ENCODE measurements at regions not wholly inside any gene's neighbourhood (a gene's known extent, or its start where the extent isn't known, plus 50 kb on each side); places are given as distances from the start of the nearest gene placed in this dataset.
"Not testable (repeated sequence)": the region's sequence is repeated elsewhere in the genome, so short reads cannot be mapped to it uniquely, and the experiment has no call there.

DNA sequence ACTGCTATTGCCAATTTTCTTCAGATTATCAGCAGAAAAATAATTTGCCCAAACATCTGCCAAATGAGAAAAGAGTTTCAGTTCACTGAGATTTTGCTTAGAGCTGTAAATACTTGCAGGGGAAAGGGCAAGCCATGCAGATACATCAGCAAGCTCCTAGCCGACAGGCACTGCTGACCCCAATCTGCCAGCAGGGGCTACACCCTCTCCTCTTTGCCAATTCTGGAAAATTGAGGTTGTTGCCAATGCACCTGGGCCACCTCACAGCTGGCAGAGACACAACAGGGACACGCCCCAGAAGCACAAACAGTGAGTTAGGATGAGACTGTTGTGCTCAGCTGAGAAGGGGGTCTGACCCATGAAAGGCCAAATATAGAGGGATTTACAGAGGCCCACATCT, 129.5 kb upstream of the MYO3A start:
- DNase-seq (ENCODE audit: low spot score) (no peak), FAIRE-seq (no peak)

DNA sequence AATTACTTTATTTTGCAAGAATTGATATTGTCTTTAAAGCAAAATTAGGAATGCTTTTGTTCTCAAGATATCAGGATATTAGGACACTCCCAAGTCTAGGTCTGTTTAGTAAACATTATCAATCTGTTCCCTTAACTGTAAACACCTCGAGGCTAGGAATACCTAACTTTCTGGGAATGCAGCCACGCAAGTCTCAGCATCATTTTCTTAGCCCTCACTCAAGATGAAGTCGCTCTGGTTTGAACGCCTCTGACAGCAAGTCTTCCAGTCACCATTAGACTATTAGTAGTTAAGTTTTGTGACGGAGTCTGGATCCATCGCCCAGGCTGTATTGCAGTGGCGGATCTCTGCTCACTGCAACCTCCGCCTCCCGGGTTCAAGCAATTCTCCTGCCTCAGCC, 128.0 kb upstream of the MYO3A start:
- no peak for DNase-seq (ENCODE audit: low spot score)
- no peak for FAIRE-seq

DNA sequence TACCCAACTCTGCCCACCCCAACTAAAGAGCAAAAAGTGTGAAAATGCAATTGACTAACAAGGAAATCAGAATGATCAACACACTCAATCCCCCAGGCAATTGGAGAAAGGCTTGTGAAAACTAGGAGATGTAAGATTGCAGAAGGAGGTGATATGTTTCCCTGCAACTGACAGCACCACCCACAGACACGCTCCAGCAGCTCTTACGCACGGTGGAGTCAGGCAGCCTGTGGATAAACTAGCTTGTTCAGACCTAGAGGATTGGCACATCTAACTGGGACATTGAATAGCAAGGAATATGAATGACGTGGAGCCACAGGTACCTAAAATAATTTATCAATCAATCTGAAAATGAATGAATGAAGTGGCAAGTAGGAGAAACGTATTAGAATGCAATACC, 125.7 kb upstream of the MYO3A start:
- FAIRE-seq (no peak), DNase-seq (ENCODE audit: low spot score) (no peak)

DNA sequence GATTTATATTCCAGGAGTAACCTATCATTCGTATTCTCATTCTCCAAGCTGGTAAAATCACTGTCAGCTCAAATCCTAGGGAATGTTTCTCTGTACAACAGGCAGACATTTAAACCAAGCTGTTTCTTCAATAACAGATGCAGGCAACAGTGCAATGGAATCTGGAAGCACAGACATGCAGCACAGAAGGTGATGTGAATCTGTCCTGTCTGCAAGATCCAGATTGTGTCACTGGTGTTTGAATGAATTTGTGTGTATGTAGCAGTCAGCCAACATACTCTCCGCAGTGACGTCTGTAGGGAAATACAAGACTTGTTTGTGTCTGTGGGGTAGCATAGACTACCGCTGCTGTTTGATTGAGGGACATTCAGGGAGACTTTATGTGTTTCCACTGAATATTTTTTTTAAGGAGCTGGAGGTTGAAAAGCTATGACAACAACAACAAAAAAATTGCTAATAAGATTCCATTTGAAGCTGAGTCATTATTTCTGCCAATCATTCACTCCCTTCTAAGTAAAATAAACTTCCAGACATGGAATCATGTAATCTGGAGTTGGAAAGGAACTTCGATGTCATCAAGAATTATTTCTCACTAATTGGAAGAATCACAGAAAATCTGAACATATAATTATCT, 122.9 kb upstream of the MYO3A start:
- DNase-seq (ENCODE audit: low spot score): no peak
- FAIRE-seq: no peak

DNA sequence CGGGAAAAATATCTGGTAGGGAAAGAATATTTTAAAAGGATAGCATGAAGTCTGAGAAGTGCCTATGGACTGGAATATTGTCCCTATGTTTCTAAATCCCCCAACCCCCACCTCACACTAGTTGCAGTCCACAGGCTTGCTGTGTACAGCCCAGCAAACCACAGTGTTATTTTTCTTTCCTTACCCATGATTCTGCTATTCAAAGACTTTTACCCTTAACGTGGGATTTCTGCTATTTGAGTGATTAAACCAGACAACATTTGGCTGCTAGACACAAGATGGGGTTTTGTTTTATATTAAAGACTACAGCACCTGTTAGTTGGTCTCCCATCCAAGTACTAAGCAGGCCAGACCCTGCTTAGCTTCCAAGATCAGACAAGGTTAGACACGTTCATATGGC, 120.5 kb upstream of the MYO3A start:
- no peak for DNase-seq (ENCODE audit: low spot score)
- FAIRE-seq: no peak

DNA sequence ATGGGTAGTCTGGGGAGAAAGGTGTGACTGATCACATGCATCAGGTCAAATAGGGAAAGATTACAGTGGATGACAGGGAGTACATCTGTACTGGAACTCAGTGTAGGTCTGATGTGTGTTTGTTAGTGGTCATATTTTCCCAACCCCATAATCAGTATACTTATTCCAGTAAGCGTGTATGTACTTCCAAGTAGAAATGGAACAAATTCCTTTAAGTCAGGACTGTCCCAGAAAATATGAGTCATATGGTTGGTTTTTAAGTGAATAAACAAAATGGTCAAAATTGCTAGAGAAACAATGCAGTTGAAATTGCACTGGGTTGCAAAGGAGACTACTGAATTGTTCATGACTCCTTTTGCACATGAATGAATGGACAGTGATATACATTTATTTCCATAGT, 118.8 kb upstream of the MYO3A start:
- FAIRE-seq: no peak
- DNase-seq (ENCODE audit: low spot score): no peak

DNA sequence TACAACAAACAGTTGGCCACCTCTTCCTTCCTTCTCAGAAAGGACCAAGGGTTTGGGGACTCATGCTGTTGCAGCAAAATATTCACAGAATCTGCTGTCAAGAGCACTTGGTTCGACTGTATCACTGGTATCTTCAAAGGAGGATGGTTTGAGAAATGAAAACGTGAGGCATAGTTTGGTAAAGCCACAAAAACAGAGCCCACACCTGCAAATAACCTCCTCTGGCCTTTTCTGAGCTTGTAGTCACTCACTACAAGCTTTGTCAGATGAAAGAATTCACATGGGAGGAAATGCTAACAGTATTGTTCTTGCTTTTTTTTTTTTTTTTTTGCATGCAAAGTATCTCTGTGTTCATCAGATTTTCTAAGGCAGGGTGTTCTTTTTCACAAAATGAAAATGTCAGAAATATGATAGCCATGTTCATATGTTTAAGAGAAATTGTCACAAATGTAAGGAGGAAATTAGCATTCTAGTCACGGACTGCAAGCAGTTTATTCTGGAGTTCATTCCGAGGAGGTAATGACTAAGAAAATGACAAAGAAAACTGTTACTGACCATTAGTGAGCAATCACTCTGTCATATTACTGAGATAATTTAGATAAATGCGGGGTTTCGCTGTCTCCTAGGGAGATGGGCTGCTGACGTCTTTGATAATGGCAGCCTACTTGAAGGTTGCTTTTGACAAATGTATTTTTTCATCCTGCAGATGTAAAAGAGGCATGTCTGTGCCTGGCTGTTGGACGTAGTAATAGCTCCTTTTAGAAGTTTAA, 117.8 kb upstream of the MYO3A start:
- no peak for FAIRE-seq
- no peak for DNase-seq (ENCODE audit: low spot score)

DNA sequence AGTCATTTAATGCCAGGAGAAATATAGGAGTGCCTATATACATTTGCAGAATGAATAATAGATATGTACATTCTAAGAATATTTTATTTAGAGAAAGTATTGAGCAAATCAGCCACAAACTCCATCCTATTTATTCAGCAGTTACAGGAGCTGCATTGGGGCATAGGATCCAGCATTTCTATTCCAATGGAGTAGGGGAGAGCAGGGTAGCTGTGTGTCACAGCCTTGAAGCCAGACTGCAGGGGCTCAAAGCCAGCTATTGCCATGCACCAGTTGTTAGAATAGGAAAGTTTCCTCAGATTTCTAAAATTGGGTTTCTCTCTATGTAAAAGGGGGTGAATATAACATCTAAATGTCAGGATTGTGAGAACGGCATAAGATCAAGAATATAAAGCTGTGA, 116.8 kb upstream of the MYO3A start:
- DNase-seq (ENCODE audit: low spot score): no peak
- no peak for FAIRE-seq

DNA sequence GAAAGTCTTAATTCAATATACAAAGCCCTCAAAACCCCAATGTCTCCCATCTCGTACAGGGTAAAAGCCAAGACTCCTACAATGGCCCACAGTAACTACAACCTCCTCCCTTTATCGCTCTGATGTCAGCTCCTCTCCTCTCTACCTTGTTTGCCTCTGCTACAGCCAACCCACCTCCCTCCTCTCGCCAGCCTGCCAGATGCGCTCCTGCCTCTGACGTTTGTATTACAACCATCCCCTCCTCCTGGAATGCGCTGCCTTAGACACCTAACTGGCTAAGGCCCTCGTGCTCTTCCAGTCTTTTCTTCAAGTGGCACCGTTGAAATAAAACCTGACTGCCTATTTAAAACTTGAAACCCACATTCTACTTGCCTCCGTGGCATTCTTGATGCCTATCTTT, 115.3 kb upstream of the MYO3A start:
- DNase-seq (ENCODE audit: low spot score): no peak
- FAIRE-seq: no peak

DNA sequence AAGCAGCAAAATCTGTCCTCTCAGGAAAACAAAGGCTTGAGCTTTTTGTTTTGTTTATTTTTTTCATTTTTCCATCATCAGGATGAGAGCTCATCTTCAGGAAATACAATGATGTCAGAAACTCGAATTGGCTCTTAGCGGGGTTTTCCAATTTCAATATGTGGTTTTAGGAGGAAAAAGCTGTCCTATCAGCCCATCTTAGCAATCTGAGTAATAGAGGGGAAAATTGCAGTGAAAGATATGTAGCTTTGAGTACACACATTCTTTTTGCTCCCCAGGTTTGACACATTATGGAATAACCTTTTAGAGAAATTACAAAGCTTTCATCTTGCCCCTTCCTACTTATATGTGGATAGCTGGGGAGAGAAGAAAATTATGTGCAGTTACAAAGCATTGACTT, 113.6 kb upstream of the MYO3A start:
- no peak for DNase-seq (ENCODE audit: low spot score)
- no peak for FAIRE-seq

DNA sequence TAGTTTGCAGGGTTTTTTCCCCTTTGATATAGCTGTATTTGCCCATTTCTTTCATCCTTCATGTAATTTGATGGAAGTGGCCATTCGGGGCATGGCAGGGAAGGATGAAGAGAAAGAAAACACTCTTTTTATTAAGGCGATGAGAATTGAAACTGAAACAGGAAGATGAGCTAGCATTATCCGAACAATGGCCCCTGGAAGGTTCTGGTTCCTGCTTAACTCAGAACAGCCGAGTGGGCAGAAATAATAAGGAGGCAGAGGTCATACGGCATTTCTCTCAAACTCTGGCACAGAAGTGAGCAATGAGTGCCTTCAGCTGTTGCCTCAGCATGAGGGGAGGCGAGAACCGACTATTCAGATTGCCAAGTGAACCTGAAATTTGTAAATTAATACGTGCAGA, 113.2 kb upstream of the MYO3A start:
- no peak for FAIRE-seq
- no peak for DNase-seq (ENCODE audit: low spot score)

DNA sequence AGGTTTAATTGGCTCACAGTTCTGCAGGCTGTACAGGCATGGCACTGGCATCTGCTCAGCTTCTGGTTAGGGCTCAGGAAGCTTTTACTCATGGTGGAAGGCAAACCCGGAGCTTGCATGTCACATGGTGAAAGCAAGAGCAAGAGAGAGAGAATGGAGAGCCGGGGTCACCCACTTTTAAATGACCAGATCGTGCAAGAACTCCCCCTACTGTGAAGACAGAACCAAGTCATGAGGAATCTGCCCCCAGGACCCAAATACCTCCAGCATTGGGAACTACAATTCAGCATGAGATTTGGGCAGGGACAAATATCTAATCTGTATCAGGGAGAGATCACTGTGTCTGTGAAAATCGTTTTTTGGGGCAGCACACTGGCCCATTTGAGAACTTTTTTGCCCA, 110.0 kb upstream of the MYO3A start:
- FAIRE-seq (no peak), DNase-seq (ENCODE audit: low spot score) (no peak)

DNA sequence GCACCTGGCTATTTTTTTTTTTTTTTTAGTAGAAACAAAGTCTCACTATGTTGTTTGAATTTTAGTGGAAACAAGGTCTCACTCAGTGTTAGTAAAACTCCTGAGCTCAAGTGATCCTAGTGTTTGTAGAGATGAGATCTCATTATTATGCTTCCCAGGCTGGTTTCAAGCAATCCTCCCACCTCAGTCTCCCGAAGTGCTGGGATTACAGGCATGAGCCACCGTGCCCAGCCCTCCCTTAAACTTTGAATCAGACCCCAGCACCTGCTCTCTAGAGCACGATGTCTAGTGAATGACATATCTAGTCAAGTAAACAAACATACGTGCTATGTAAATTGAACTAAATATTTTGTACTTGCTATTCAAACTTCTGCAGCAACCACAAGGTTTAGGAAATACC, 105.6 kb upstream of the MYO3A start:
- no peak for DNase-seq (ENCODE audit: low spot score)
- FAIRE-seq: no peak

DNA sequence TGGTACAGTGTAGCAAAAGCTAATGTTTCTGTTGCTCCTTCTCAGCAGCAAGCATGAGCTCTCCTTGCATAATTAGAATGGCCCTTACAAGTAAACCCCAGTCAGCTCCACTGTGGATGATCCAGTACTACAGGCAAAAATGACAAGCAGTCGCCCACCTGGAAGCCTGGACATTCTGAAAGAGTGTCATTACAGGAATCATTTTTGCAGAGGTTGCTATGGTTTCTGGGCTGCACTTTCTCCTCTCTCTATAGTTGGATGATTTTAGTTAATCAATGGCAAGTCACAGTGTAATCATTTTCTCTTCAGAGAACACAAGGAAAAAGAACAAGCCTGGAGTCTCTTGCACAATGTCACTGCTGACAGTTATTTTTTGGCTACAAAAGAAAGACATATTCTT, 102.9 kb upstream of the MYO3A start:
- FAIRE-seq: no peak
- no peak for DNase-seq (ENCODE audit: low spot score)

DNA sequence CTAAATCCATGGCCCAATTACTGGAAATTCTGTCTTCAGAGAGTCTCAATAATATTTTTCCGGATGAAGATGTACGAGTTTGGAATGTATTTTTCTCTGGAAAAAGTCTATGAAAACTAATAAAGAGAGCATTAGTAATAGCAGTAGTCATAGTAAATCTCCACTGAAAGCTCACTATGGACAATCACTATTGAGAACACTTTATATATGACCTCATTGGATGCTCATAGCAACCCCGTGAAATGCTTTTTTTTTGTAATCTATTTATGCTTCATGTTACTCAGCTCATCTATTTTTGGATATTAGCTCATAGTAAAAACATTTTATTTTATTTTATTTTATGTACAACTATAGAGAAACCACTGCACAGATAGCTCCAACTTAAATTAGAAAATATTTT, 94.3 kb upstream of the MYO3A start:
- FAIRE-seq (no peak), DNase-seq (ENCODE audit: low spot score) (no peak)

DNA sequence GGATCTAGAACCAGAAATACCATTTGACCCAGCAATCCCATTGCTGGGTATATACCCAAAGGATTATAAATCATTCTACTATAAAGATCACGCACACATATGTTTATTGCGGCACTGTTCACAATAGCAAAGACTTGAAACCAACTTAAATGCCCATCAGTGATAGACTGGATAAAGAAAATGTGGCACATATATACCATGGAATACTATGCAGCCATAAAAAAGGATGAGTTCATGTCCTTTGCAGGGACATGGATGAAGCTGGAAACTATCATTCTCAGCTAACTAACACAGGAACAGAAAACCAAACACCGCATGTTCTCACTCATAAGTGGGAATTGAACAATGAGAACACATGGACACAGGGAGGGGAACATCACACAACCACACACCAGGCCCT, 93.2 kb upstream of the MYO3A start:
- FAIRE-seq; DNase-seq (ENCODE audit: low spot score): not testable (repeated sequence)

DNA sequence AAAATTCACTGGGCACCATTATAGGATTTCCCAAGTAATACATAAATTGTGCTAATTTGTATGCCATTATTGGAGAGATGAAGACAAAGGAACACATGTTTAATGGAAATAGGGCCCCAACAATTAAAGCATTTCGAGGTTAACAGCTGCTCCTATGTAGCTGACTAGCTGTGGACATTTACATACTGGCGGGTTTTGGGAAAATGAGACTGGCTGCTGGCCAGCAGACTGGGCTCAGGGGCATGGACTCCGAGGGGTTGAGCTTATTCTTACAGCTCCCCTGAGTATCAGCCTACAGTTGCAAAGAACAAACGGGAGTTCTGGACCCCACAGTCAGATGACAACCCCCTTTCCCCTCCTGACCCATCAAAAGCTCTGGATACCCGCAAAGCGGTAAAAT, 91.9 kb upstream of the MYO3A start:
- DNase-seq (ENCODE audit: low spot score) (no peak), FAIRE-seq (no peak)

DNA sequence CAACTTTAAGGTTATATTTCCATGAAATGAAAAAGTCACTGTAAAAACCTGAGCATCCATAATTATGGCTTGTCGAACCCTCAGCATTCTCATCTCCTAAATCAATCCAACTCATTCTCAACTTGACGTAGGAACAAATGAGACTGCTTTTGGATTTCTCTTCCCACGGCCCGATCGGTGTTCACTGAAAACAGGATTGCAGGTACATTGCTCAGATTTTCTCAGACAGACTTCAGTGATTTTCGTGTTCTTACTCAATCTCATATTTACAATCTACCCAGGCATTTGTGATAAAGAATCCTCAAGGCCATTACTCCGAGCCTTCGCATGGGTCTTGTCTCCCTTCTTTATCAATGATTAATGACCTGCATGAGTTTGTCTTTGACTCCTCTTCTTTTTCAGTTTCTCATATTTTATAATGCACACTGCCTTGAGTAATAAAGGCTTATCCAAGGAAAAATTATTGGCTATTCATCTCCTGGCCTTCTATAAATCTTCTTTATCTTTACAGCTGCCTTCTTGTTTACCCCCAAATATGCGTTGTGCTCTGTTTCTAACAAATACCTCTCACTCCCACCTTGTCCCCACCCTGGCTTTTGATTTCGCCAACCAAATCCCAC, 90.4 kb upstream of the MYO3A start:
- FAIRE-seq (no peak), DNase-seq (ENCODE audit: low spot score) (no peak)

DNA sequence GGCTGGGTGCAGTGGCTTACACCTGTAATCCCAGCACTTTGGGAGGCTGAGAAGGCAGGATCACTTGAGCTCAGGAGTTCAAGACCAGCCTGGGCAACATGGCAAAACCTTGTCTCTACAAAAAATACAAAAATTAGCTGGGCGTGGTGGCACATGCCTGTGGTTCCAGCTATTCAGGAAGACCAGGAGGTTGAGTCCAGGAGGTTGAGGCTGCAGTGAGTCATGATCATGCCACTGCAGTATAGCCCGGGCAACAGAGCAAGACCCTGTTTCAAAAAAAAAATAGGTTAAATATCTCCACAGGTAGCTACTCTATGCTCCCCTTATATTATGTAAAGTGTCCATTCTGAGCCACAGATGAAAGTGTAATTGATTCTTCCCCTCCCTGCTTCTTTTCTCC, 89.3 kb upstream of the MYO3A start:
- not testable (repeated sequence) for FAIRE-seq; DNase-seq (ENCODE audit: low spot score)

DNA sequence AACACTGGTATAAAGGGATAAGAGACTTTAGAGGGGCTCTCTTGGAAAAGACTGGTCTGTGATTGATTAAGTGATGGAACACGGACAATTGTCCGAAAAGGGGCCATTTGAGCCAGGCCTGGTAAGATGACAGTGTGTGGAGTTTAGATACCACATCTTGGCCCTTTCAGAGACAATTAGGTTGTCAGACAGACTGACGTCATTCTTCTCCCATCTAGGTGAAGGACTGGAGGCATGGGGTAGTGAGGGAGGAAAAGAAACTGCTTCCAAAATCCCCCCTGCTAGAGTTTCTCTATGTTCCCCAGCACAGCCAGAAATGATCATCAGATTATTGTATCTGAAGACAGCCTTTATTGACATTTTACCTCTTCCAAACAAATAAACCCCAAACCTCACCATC, 84.8 kb upstream of the MYO3A start:
- no peak for DNase-seq (ENCODE audit: low spot score)
- FAIRE-seq: no peak

DNA sequence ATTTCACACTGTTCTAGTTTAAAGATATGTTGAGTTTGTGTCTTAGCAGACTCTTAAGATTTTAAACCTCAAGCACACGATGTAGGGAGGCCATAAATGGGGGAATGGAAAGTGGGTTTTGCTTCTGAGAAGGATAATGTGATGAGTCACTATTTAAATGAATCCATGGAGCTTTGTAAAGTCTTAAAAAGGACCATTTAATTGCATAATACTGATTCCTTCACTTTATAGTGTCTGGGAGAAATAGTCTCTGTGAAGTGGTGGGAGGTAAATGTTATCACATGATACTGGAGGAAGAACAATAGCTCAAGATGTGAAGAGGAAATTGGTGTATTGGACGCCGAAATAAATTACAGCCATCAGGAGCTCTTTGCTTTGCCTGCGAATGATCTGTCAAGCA, 84.0 kb upstream of the MYO3A start:
- FAIRE-seq (no peak), DNase-seq (ENCODE audit: low spot score) (no peak)

DNA sequence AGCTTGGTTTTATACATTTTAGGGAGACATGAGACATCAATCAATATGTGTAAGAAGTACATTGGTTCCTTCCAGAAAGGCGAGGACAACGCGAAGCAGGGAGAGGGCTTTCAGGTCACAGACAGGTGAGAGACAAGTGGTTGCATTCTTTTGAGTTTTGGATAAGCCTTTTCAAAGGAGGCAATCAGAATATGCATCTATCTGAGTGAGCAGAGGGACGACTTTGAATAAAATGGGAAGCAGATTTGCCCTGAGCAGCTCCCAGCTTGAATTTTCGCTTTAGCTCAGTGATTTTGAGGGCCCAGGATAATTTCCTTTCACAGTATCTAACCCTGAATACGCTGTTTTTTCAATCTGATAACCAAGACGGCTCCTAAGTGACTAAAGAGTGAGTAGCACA, 82.5 kb upstream of the MYO3A start:
- DNase-seq (ENCODE audit: low spot score) (no peak), FAIRE-seq (no peak)

DNA sequence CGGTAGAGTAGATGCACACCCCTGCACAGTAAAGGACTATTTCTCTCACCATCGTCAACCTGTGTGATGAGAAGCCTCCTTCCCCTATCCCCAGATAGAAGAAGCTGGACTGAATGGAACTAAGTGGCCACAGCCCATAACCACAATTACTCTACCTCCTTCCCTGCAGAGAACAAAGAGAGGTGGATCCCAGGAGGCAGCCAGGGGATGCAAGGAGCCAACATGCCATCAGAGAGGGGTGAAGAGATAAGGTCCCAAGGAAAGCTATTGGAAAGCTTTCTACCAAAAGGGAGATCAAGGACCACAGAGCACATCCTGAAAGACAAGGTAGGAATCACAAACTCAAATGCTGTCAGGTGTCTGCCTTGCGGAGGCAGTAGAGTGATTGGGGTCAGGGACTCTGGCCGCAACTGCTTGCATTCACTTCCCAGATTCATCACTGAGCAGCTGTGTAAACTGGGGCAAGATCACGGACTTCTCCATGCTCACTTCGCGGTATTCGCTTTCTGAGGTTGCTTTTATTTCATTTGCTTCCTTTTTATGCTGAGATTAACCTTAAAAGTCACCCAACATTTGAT, 81.6 kb upstream of the MYO3A start:
- no peak for DNase-seq (ENCODE audit: low spot score)
- no peak for FAIRE-seq

Data from RCC 7860 (cell line).